8988T (cell line): ENCODE measurements at regions not wholly inside any gene's neighbourhood (a gene's known extent, or its start where the extent isn't known, plus 50 kb on each side); places are given as distances from the start of the nearest gene placed in this dataset.
"Not testable (repeated sequence)": the region's sequence is repeated elsewhere in the genome, so short reads cannot be mapped to it uniquely, and the experiment has no call there.

Experiments used
- DNase-seq: peaks from one replicate; pipeline ENCODE4 v3.0.0; 2011

DNA sequence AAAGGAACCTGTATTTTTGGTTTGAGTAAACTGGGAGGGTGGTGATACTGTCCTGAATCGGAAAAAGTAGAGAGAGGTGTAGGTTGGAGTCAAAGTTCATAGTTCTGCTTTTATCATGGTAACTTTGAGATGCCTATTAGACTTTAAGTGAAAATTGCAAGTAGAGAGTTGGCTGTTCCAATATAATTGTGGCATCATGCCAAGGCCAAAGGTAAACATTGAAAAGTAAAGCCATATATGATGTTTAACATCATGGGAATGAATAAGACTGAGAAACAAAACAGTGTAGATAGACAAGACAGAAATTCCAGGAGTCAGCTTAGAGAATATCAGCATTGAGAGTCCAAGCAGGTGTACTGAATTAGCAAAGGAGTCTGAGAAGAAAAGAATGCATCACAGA is 570.9 kb downstream of the HTR7 start:
- DNase-seq, result no peak

DNA sequence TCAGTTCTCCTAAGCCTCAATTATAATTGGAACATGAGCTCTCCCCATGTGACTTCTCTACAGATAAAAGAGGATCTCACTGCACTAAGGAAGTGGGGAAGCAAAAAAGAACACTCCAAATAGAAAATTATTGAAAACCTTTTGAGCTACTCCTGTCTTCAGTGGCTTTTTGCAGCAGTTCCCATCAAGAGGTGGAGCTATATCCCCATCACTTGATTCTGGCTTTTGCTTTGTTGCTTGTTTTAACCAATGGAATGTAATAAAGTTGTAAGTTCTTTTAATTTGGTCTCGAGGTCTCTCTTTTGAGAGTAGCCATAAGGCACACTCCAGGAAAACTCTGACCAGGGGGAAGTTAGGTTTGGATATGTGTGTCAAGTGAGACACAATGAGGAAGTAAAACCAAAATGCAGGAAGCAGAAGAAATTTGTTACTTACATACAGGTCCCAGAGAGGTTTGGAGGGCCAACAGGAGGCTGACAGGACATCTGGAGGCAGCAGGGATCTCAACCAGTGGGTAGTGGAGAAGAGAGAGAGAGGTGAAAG is 569.4 kb downstream of the HTR7 start:
- no peak for DNase-seq

DNA sequence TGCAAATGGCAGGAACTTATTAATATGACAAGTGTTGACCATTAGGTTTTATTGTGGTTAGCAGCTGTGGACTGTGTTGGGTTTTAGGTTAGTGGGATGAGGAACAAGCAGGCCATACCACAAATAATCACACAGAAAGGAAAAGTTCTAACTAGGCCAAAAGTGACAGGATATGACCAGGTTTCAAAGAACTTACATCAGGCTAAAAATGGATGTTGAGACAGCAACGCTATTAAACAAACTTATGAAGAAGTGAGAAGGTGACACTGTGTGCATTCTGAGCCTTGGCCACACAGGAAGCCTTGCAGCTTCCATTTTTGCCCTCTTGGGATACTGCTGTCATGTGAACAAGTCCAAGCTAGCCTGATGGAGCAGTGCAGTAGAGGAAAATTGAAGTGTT is 568.8 kb downstream of the HTR7 start:
- DNase-seq, result no peak

DNA sequence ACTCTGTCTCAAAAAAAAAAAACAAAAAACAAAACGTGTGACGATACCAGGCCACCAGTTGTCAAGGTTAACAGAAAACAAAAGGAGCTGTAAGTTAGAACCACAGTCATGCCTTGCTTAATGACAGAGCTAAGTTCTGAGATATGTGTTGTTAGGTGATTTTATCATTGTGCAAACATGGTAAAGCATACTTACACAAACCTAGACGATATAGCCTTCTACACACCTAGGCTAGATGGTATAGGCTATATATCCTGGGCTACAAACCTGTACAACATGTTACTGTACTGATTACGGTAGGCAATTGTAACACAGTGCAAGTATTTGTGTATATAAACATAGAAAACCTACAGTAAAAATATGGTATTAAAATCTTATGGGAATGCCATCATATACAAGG is 564.2 kb downstream of the HTR7 start:
- DNase-seq, result no peak

DNA sequence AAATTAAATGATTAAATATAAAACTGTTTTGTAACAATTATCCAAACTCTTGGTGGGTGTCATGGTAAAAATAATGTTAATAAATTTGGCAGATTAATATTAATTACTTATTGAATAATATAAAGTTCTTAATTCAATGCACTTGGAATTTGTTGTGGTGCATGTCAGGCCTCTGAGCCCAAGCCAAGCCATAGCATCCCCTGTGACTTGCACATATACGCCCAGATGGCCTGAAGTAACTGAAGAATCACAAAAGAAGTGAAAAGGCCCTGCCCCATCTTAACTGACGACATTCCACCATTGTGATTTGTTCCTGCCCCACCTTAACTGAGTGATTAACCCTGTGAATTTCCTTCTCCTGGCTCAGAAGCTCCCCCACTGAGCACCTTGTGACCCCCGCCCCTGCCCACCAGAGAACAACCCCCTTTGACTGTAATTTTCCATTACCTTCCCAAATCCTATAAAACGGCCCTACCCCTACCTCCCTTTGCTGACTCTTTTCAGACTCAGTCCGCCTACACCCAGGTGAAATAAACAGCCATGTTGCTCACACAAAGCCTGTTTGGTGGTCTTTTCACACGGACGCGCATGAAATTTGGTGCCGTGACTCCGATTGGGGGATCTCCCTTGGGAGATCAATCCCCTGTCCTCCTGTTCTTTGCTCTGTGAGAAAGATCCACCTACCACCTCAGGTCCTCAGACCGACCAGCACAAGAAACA is 562.9 kb downstream of the HTR7 start:
- DNase-seq, result not testable (repeated sequence)

DNA sequence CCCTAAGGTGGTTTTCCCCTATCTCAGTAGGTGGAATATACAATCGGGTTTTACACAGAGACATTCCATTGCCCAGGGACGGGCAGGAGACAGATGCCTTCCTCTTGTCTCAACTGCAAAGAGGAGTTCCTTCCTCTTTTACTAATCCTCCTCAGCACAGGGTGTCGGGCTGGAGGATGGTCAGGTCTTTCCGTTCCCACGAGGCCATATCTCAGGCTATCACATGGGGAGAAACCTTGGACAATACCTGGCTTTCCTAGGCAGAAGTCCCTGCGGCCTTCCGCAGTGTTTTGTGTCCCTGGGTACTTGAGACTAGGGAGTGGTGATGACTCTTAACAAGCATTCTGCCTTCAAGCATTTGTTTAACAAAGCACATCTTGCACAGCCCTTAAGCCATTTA is 555.8 kb downstream of the HTR7 start:
- DNase-seq, result not testable (repeated sequence)

DNA sequence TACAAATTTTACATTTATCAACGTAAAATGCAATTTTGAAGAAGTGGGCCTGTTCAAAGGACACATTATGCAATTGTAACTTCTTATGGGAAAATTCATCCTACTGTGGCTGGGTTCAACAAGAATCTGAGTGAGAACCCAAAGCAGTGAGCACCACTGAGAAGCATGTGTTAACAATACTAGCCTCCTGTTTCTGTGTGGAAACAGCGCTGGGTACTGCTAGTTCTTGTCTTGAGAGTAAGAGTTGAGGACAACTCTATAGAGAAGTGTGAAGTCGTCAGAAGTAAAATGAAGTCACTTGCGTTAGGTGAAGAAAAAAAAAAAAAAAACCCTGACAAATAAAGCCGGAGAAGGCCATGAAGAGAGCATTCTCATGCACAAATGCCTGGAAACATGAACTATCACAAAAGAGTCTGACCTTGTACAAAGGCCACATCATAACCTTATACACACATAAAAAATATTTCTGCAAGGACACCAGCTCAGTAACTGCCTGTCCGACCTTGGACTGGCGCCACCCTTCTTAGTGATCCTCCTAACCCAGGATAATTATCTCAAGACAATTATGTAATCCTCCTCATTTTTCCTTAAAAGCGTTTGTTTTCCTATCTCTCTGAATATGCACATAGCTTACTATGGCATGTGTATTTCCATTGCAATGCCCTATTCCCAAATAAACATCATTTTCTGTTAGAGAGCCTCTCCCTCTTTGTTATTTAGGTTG is 554.9 kb downstream of the HTR7 start:
- DNase-seq, result no peak

DNA sequence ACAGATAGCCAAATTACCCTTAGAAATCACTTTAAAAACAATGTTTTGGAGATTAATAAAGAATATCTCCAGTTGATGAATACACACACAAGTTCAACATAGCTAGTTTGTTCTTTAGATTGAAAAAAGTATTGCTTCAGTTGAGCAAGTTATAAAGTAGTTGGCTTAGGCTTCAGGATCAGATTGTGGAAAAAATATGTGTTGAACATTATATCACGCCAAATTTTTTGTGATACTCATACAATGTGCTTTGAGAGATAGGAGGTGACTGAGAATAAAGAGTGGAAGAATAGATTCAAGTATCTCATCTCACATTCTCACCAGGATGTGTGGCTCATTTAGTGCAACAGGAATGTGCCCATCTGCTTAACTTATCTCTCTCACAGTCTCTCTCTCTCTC is 553.3 kb downstream of the HTR7 start:
- no peak for DNase-seq

DNA sequence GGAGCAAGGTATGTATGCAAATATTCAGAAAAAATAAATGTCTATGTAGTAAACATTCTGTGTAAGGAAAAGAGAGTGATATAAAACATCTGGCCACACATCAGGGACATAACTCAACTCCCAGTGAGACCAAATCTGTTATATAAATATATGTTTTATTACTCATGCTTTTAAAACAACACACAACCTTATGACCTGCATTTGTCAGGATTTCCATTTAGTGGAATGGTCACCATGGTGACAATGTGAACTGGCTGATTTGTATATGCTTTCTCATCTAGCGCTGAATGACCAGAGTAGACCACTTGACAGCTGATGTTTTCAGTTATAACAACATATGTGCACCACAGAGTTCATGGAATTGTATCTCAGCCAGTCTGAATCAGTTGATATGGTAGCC is 551.7 kb downstream of the HTR7 start:
- no peak for DNase-seq

DNA sequence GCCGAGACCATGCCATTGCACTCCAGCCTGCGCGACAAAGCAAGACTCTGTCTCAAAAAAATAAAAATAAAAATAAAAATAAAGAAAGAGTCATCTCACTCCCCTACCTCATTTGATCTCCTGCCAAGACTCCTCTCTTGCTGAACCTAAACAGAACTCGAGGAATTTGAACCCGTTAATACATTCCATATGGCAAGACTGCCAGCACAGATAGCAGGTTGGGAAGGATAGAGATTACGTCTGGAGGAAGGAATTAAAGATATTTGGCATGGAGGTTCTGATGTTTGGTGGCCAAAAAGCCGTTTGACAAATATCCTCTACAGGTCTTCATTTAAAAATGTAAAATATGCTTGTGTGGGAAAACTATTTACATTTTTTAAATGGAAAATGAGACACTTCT is 549.6 kb downstream of the HTR7 start:
- no peak for DNase-seq

DNA sequence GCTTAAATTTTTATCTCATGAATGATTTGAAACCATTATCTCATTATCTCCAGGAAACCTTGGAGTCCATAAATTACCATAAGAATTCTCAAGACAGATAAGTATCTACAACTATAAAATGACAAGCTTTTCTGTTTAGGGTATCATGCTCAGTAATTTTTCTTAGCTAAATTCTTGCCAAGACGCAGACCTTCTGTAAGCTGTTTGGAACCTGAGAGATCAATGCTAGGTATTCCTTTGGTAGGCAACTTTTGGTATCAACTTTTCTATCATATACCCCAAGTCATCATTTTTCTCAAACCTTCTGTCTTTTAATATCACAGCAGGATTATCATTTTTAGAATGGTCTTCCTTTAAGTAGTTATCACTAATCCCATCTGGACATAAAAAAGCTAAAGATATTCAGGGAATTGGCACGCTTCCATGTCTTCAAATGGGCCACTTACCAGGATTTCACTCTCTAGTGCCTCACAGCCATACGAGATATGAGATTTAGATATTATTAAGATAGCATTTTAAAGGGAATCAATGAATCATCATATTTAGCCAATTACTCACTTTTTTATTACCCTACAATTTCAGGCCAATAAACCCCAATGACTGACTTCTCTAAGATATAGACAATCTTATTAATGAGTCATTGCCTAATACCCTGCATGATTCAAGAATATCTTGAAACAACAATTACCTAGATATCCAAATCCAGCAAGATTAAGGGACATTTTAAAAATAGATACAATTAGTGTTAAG is 544.1 kb downstream of the HTR7 start:
- DNase-seq, result no peak

DNA sequence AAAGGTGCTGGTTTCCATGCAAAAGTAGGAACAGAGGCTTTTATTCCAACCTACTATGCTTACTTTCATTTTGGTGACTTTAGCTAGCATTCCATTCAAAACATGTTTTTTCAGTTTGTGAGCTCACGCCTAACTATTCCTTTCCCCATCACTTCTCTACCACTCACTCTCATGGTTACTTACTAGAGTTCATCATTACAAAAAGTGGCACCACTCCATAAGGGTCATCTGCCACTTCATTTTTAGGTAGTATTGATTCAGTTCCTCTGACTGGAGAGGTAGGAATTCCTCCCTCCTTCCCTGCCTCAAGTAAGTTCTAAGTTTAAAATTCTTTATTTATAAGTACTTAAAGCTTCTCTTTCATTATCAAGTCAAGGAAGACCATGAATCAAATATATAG is 543.1 kb downstream of the HTR7 start:
- no peak for DNase-seq

DNA sequence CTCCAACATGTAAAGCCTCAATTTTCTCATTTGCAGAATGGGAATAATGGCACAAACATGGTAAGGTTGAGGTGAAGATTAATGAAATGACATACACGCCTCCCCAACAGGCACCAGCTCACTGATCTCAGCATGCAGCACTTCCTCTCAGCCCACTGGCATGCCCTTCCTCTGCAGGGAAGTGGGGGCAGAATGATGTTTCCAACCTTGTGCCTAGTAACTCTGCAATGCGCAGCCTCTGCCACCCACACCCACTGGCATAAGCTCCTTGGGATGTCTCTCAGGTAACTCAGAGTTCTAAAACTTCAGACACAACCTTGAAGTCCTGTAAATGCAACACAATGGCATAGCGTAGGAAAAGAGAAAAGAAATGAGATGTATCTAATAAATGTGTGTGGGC is 540.7 kb downstream of the HTR7 start:
- no peak for DNase-seq

DNA sequence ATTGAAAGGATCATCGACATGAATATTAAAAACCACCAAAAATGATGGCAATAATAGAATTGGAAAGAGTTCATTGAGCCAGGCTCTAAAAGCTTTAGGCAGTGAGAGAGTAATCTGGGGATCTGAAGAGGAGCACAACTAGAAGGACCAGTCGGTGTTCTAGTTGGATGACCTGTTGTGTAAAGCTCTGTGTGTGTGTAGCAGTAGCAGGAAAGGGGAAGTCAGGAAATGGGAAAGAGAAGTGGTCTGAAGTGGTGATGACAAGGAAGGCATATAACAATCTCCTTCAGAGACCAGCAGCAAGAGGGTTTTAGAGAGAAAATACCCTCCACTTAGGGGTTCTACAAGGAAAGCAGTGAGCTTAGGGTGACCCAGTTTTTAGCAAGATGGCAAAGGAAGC is 539.2 kb downstream of the HTR7 start:
- DNase-seq, result no peak

DNA sequence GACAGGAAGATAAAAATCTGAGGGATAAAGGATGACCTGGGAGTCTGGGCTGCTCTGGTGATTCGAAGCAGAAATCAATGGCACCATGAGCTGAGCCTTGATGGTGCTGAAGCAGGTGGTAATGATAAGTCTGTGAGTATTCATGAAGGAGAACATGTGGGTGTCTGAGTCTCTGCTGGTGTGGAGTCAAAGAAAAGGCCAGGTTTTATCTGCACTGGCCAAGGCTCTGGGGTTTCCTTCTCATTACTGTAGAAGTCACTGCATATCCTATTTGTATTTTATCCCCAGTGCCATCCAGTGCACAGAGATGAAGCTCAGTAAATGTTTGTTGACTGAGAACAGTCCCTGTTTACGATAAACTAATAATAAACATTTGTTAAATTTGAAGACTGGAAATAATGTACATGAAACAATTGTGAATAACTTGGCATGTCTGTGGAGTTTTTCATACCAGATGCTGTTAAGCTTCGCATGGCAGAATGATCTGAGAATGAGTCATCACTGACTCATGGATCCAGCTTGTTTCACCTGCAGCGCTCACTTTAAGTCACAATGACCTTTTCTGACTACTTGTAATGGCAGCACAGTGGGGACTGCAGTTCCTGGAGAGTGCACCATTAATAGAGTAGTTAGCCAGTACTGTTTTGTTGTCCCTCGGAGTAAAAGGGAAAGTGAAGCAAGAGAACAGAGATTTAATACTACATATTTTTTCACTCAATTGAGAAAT is 538.5 kb downstream of the HTR7 start:
- peak; percentile 32 for DNase-seq

DNA sequence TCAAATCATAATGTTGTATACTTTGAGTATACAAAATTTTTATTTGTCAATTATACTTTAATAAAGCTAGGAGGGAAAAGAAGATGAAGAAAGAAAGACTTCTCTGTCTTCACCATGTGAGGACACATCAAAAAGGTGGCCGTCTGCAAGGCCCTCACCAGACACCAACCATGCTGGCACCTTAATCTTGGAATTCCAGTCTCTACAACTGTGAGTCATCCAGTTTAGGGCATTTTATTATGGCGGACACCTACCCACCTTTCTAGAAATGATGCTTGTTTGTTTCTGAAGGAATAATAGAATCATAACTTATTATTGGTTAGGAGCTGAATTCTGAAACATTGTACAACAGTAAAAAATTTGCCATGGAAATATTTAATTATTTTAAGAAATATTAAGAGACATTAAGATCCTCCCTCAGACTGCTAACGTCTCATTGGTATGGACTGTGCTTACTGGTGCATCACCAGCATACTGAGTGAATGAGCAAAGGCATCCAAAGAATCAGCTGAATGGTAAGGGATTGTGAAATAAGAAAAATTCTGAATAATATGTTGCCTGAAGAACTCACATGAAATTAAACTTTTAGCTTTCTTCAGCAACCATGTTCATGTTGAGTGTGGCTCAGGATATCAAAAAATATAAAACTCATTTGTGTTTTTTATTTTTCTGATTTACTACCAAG is 536.6 kb downstream of the HTR7 start:
- DNase-seq, result no peak

DNA sequence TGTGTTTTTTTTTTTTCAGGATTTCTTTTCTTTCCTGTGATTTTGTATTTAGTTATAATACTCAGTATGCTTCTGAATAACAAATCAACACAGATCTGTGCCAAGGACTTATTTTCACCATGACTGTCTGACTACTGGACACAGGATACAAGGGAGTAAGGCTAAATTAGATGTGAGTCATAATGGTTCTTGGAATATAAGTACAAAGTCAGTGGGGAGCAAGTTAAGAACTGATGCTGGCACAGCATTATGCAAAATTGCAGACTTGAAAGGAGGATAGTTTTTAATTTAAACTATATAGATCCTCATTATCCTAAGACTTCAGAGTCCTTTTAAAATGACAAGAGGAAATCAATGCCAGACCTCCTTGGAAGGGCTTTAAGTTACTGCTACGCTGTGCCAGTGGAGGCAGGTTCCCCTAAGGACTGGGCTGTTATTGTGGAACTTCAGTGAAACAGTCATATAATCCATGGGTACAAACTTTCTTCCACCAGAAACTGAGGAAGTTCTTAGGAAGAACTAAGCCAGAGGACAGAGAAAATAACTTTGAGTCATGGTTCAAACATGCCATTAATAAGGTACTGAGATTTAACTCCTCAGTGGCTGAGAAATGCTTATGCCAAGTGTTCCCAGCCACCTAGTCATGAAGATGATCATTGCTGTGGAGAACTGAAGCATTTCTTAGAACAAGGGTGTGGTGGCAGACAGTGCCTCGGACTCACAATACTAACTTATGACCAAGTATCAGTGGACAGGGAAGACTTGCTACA is 531.2 kb downstream of the HTR7 start:
- no peak for DNase-seq

DNA sequence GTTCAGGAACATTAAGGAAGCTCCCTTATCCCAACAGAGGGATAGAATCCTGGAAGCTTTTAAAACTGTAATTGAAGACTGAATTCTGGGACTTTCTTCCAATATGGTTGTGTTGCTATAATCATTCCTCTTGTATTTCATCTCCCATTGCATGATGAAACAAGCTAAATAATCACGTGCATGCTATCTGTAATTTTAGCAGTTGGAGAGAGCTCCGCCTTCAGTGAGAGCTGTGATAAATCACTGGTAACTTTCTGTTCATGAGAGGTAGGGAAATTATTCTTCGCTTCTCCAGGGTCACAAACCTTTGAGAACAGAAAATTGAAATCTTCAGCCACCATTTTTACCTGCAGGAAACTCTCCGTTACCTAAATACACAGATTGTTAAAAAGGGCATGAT is 530.2 kb downstream of the HTR7 start:
- no peak for DNase-seq

DNA sequence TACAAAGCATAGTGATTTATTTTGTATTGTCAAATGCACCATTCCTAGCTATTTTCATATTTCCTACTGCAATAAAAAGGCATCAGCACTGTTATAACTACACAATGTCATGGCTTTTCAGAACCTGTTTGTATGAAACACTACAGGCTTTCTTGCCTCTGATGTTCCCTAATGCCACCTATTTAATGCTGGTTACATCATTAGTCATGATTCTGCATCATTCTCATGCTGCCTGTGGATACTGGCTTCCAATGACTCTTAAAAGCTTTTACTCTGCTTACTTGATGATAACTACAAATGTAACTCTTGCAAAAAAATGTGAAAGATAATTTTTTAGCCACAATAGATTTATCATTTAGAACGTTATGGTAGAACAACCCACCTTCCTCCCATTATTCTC is 529.4 kb downstream of the HTR7 start:
- no peak for DNase-seq

DNA sequence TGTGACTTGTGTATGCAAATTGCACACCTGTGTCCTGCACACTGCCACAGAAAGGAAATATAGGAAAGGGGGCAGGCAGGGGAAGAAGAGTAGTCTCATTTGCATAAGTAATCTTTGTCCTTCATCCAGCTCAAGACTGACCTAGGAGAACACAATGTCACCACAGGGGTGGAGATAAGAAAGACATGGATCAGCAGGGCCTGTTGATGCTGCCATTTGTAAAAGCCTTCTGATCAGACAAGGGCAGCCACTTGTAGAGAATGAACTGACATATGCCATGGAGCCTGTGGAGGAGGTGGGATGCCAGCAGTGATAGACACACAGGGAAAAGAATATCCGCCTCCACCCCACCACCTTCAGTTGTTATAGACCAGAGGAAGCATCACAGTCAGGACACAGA is 528.9 kb downstream of the HTR7 start:
- no peak for DNase-seq

DNA sequence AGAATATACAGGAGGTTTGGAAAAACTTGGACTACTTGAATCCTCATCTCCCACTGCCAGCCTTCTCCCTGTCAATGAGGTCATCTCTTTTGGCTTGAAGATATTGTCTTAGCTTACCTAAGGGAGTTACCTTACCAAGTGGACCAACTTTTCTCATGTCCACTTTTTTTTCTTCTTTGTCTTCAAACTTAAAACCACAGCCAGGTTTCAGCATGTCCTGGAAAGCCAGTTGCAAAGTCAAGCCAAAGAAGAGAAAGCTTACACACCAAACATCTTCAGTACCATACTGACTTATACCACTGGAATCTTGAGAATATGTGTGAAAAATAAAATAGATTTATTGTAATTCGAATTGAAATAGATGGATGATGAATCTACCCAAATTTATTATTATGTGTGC is 520.5 kb downstream of the HTR7 start:
- no peak for DNase-seq

DNA sequence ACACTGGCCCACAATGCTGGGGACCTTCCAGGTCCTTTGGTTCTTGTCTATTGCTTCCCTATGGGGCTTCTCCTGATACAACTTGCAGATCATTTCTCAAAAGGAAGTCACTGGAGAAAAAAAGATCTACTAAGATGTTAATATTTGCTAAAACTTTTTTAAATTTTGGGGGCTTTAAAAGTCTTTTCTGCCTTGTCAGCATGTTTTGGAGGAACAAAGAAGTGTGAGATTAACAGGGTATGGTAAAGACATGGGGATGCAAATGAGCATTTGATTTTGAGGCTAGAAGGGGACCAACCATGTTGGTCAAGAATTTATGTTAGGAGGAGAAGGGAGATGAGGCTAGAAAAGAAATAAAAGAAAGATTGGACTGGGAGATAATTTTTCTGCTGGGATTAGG is 515.4 kb downstream of the HTR7 start:
- DNase-seq, result no peak
